SK-N-SH (cell line): ENCODE measurements at regions not wholly inside any gene's neighbourhood (a gene's known extent, or its start where the extent isn't known, plus 50 kb on each side); places are given as distances from the start of the nearest gene placed in this dataset.

ENCODE experiments used
- CTCF ChIA-PET: fragments of 300-600, 350-600 bp; formaldehyde crosslinking; extraction: SDS; loops from one replicate; lab custom pipeline; 2021; lab: Yijun Ruan, JAX
- POLR2A ChIA-PET: fragments of 350-600 bp; sonication (Branson Sonifier 250); formaldehyde crosslinking; extraction: SDS; loops from one replicate; lab custom pipeline; 2020; ENCODE audit warnings: antibody characterized with exemption, inconsistent platforms; lab: Yijun Ruan, JAX
- DNase-seq: peaks from one replicate; pipeline ENCODE4 v3.0.0; 2012
- H2AFZ ChIP-seq: fragments of 200-600 bp; sonication (generic); 2 replicates; pipeline ENCODE4 v1.8.1; 2016; ENCODE audit warnings: antibody characterized with exemption, mild to moderate bottlenecking, low read depth
- H3F3A ChIP-seq: fragments of 200-600 bp; sonication (generic); replicated peaks from 2 replicates; pipeline ENCODE3; 2016; ENCODE audit warnings: antibody characterized with exemption, mild to moderate bottlenecking; ENCODE audit not compliant: insufficient read depth
- H3K27ac ChIP-seq, 2 experiments: fragments of 200-500 bp in 1 of 2; fragments of 200-600 bp in 1 of 2; sonication (Bioruptor generic) in 1 of 2; sonication (generic), shearing (Covaris generic) in 1 of 2; 2 replicates each; pipeline versions ENCODE4 v1.5.1 to v1.6.1; 2014 to 2016; ENCODE audit warnings: low read depth in 2 of 2, inconsistent platforms in 1 of 2, low read length in 1 of 2, mild to moderate bottlenecking in 1 of 2, mixed read lengths in 1 of 2
- H3K27me3 ChIP-seq: fragments of 200-600 bp; sonication (generic), shearing (Covaris generic); 2 replicates; pipeline ENCODE4 v1.6.1; 2016; ENCODE audit warnings: mixed run types; ENCODE audit not compliant: insufficient read depth
- H3K36me3 ChIP-seq, 2 experiments: fragments of 200-500 bp in 1 of 2; fragments of 200-600 bp in 1 of 2; sonication (Bioruptor generic) in 1 of 2; sonication (generic) in 1 of 2; replicated peaks in 1 of 2; 2 replicates each; pipeline versions ENCODE3 to v1.5.1; 2014 to 2016; ENCODE audit warnings: low read length in 1 of 2, mild to moderate bottlenecking in 1 of 2; ENCODE audit not compliant: insufficient read depth in 2 of 2, control insufficient read depth in 1 of 2
- H3K4me1 ChIP-seq, 2 experiments: fragments of 200-500 bp in 1 of 2; fragments of 200-600 bp in 1 of 2; sonication (Bioruptor generic) in 1 of 2; sonication (generic), shearing (Covaris generic) in 1 of 2; 2 replicates each; pipeline versions ENCODE4 v1.5.1 to v1.6.1; 2014 to 2016; ENCODE audit warnings: low read depth in 1 of 2, low read length in 1 of 2, mixed run types in 1 of 2; ENCODE audit not compliant: insufficient read depth in 2 of 2, control insufficient read depth in 1 of 2
- H3K4me2 ChIP-seq: fragments of 200-600 bp; sonication (generic), shearing (Covaris generic); 2 replicates; pipeline ENCODE4 v1.6.1; 2017; ENCODE audit warnings: mixed run types
- H3K4me3 ChIP-seq, 2 experiments: fragments of 200-500 bp in 1 of 2; fragments of 200-600 bp in 1 of 2; sonication (Bioruptor generic) in 1 of 2; sonication (generic), shearing (Covaris generic) in 1 of 2; 2 replicates each; pipeline versions ENCODE4 v1.5.1 to v1.8.1; 2014 to 2016; ENCODE audit warnings: low read depth in 2 of 2, inconsistent platforms in 1 of 2, low read length in 1 of 2, mild to moderate bottlenecking in 1 of 2, mixed read lengths in 1 of 2, moderate library complexity in 1 of 2
- H3K79me2 ChIP-seq: fragments of 200-600 bp; sonication (generic); 2 replicates; pipeline ENCODE4 v1.8.1; 2017; ENCODE audit warnings: mild to moderate bottlenecking; ENCODE audit not compliant: insufficient read depth
- H3K9ac ChIP-seq: fragments of 200-600 bp; sonication (generic); 2 replicates; pipeline ENCODE4 v1.6.1; 2017; ENCODE audit warnings: mixed run types
- H3K9me2 ChIP-seq: fragments of 200-600 bp; sonication (generic); 2 replicates; pipeline ENCODE4 v1.6.1; 2017; ENCODE audit warnings: mixed run types
- H3K9me3 ChIP-seq: fragments of 200-600 bp; sonication (generic); 2 replicates; pipeline ENCODE4 v1.6.1; 2017; ENCODE audit warnings: mixed run types, mild to moderate bottlenecking, moderate library complexity
- H4K20me1 ChIP-seq: fragments of 200-600 bp; sonication (generic); 2 replicates; pipeline ENCODE4 v1.6.1; 2017; ENCODE audit warnings: mild to moderate bottlenecking, mixed run types; ENCODE audit not compliant: insufficient read depth
- CHD2 ChIP-seq: fragments of 150-350 bp; IDR thresholded peaks from 2 replicates; pipeline ENCODE4 v1.6.1; 2018; ENCODE audit warnings: low read length; ENCODE audit not compliant: partially characterized antibody
- FOXJ3 ChIP-seq: sonication (generic); formaldehyde crosslinking; IDR thresholded peaks from 2 replicates; pipeline ENCODE4 v1.5.1; 2020; ENCODE audit warnings: mild to moderate bottlenecking, missing genetic modification reagents
- GATA2 ChIP-seq: sonication (generic); formaldehyde crosslinking; IDR thresholded peaks from 2 replicates; pipeline ENCODE4 v1.5.0; 2020; ENCODE audit warnings: mild to moderate bottlenecking, missing genetic modification reagents
- IRF3 ChIP-seq: fragments of 150-350 bp; IDR thresholded peaks from 2 replicates; pipeline ENCODE4 v1.6.1; 2016; ENCODE audit warnings: mild to moderate bottlenecking, low read depth, low read length
- MEF2A ChIP-seq: IDR thresholded peaks from 2 replicates; pipeline ENCODE4 v1.4.0; 2012; ENCODE audit warnings: low read depth, borderline replicate concordance
- NFIC ChIP-seq: IDR thresholded peaks from 2 replicates; pipeline ENCODE4 v1.4.0; 2012; ENCODE audit warnings: borderline replicate concordance
- PBX3 ChIP-seq: IDR thresholded peaks from 2 replicates; pipeline ENCODE4; 2012
- RAD21 ChIP-seq: IDR thresholded peaks from 2 replicates; pipeline ENCODE4 v1.6.1; 2012; ENCODE audit warnings: mild to moderate bottlenecking, low read length
- REST ChIP-seq: IDR thresholded peaks from 2 replicates; pipeline ENCODE4 v1.6.1; 2012; ENCODE audit warnings: mild to moderate bottlenecking, low read depth, low read length, moderate library complexity
- RFX5 ChIP-seq: IDR thresholded peaks from 2 replicates; pipeline ENCODE4 v1.6.1; 2012; ENCODE audit warnings: mild to moderate bottlenecking, improper control_type of control experiment, low read length
- SIN3A ChIP-seq: IDR thresholded peaks from 2 replicates; pipeline ENCODE4 v1.6.1; 2012; ENCODE audit warnings: low read depth, mild to moderate bottlenecking, low read length, moderate library complexity, borderline replicate concordance
- SMC3 ChIP-seq: IDR thresholded peaks from 2 replicates; pipeline ENCODE4 v1.6.1; 2012; ENCODE audit warnings: low read depth, low read length, improper control_type of control experiment
- TAF1 ChIP-seq: IDR thresholded peaks from 2 replicates; pipeline ENCODE4 v1.6.1; 2012; ENCODE audit warnings: low read depth, mild to moderate bottlenecking, low read length, moderate library complexity, borderline replicate concordance
- USF2 ChIP-seq: fragments of 150-350 bp; IDR thresholded peaks from 2 replicates; pipeline ENCODE4 v1.6.1; 2017; ENCODE audit warnings: antibody characterized with exemption, low read length, low read depth, borderline replicate concordance
- WGBS: methylation state at CpG from one replicate; pipeline ENCODE4 v1.1.6; 2017; ENCODE audit warnings: low lambda C conversion rate; 5-methylcytosine and 5-hydroxymethylcytosine counted together

- DNase-seq, result no peak
- Histone ChIP-seq H3F3A (no peaks in the 10 kb centered on the region), H3K4me1 (peaks cover 0 to 15% of the 10 kb centered on the region in 2 experiments; a peak in 1 of 4 replicates), H3K9me3 (no peaks in the 10 kb centered on the region), H3K27me3 (no peaks in the 10 kb centered on the region), H4K20me1 (no peaks in the 10 kb centered on the region), H3K9me2 (no peaks in the 10 kb centered on the region), H3K4me3 (no peak overlapping the region), H3K27ac (no peak overlapping the region), H3K36me3 (no peaks in the 10 kb centered on the region), H2AFZ (no peak overlapping the region), H3K9ac (no peak overlapping the region), H3K79me2 (no peaks in the 10 kb centered on the region), H3K4me2 (no peak overlapping the region)
- ChIA-PET POLR2A (no interaction called here), CTCF (no interaction called here)
- no peak for TF ChIP-seq CHD2
- TF ChIP-seq SMC3, result no peak
- TF ChIP-seq NFIC, result no peak
- TF ChIP-seq USF2, result no peak
- WGBS, result 82% methylated on average over 12 of the region's 12 CpGs
Measured at GRCh38 chr2:12162269-12163247, 416.1 kb downstream of the LPIN1 start.

- no peak for DNase-seq
- Histone ChIP-seq H3K9me2 (no peaks in the 10 kb centered on the region), H3K79me2 (no peaks in the 10 kb centered on the region), H3K27me3 (no peaks in the 10 kb centered on the region), H3K4me2 (no peak overlapping the region), H3K9ac (no peak overlapping the region), H4K20me1 (no peaks in the 10 kb centered on the region), H2AFZ (no peak overlapping the region), H3K36me3 (no peaks in the 10 kb centered on the region), H3F3A (no peaks in the 10 kb centered on the region), H3K27ac (no peak overlapping the region), H3K4me3 (no peak overlapping the region), H3K9me3 (no peaks in the 10 kb centered on the region), H3K4me1 (peaks cover 5 to 26% of the 10 kb centered on the region in 2 experiments; a peak in 2 of 4 replicates)
- 83% methylated on average over 12 of the region's 12 CpGs for WGBS
- TF ChIP-seq FOXJ3 (CRISPR knock-in tag), result no peak
- TF ChIP-seq SIN3A, result no peak
- TF ChIP-seq RFX5, result no peak
- no peak for TF ChIP-seq MEF2A
- TF ChIP-seq GATA2 (CRISPR knock-in tag), result no peak
- TF ChIP-seq REST, result no peak
- TF ChIP-seq IRF3, result no peak
- no peak for TF ChIP-seq PBX3
- no peak for TF ChIP-seq RAD21
- no peak for TF ChIP-seq TAF1
- POLR2A ChIA-PET, result interaction anchor here (1.1 kb wide), 1 partner anchor 13 kb away, joined by 3 read pairs; no protein-coding TSS in a partner anchor
- CTCF ChIA-PET, result no interaction called here
Measured at GRCh38 chr2:12163866-12164265, 417.4 kb downstream of the LPIN1 start.
